Endothelial cell (in vitro differentiated cells): ENCODE measurements at regions not wholly inside any gene's neighbourhood (a gene's known extent, or its start where the extent isn't known, plus 50 kb on each side); places are given as distances from the start of the nearest gene placed in this dataset.

Experiments used
- DNase-seq: peaks from one replicate; pipeline ENCODE4 v3.0.0; 2021; ENCODE audit warnings: low spot score
- H3K27ac Mint-ChIP-seq: one replicate; pipeline ENCODE4 v1.8.0; 2021; ENCODE audit warnings: mixed read lengths, inconsistent platforms; ENCODE audit not compliant: unreplicated experiment
- H3K27me3 Mint-ChIP-seq: one replicate; pipeline ENCODE4 v1.8.0; 2021; ENCODE audit warnings: mild to moderate bottlenecking, moderate library complexity, mixed read lengths, inconsistent platforms; ENCODE audit not compliant: unreplicated experiment
- H3K36me3 Mint-ChIP-seq: one replicate; pipeline ENCODE4 v1.8.0; 2021; ENCODE audit warnings: mild to moderate bottlenecking, low read depth, mixed read lengths, inconsistent platforms; ENCODE audit not compliant: unreplicated experiment
- H3K4me1 Mint-ChIP-seq: one replicate; pipeline ENCODE4 v1.8.0; 2021; ENCODE audit warnings: mild to moderate bottlenecking, mixed read lengths, inconsistent platforms; ENCODE audit not compliant: unreplicated experiment
- H3K4me3 Mint-ChIP-seq: one replicate; pipeline ENCODE4 v1.8.0; 2021; ENCODE audit warnings: mild to moderate bottlenecking, mixed read lengths, inconsistent platforms; ENCODE audit not compliant: unreplicated experiment
- H3K9me3 Mint-ChIP-seq: one replicate; pipeline ENCODE4 v1.8.0; 2021; ENCODE audit warnings: mixed read lengths, inconsistent platforms; ENCODE audit not compliant: unreplicated experiment
- CTCF ChIP-seq: fragments of 200-600 bp; sonication (generic); IDR thresholded peaks from one replicate; pipeline ENCODE4 v1.5.0; 2021; ENCODE audit warnings: antibody characterized with exemption; ENCODE audit not compliant: unreplicated experiment

- TF ChIP-seq CTCF = no peak
- peaks cover 2% of the 10 kb centered on the region for H3K27me3 Mint-ChIP-seq
- H3K27ac Mint-ChIP-seq = no peak overlapping the region
- no peak for DNase-seq
- H3K36me3 Mint-ChIP-seq = peaks cover 5% of the 10 kb centered on the region
- H3K4me1 Mint-ChIP-seq = peaks cover 3% of the 10 kb centered on the region
- H3K9me3 Mint-ChIP-seq = peaks cover 11% of the 10 kb centered on the region
- H3K4me3 Mint-ChIP-seq = peak overlapping the region; percentile 12
These were observed 435.1 kb downstream of the PREX1 start for GRCh38 chr20:48392407-48393310.

- no peak for DNase-seq
- Mint-ChIP-seq H3K36me3 (peaks cover 5% of the 10 kb centered on the region), H3K4me3 (no peak overlapping the region), H3K4me1 (peaks cover 3% of the 10 kb centered on the region), H3K27me3 (peaks cover 3% of the 10 kb centered on the region), H3K27ac (no peak overlapping the region), H3K9me3 (peaks cover 11% of the 10 kb centered on the region)
- TF ChIP-seq CTCF = no peak
These were observed 436.8 kb downstream of the PREX1 start for GRCh38 chr20:48390981-48391380.

GRCh38 chr20:48387675-48388074 lies 440.1 kb downstream of the PREX1 start:
- H3K36me3 Mint-ChIP-seq = peaks cover 5% of the 10 kb centered on the region
- no peak for TF ChIP-seq CTCF
- H3K27me3 Mint-ChIP-seq = peaks cover 1% of the 10 kb centered on the region
- H3K9me3 Mint-ChIP-seq = peaks cover 11% of the 10 kb centered on the region
- no peak overlapping the region for H3K27ac Mint-ChIP-seq
- H3K4me3 Mint-ChIP-seq = no peak overlapping the region
- H3K4me1 Mint-ChIP-seq = no peaks in the 10 kb centered on the region
- DNase-seq = no peak

GRCh38 chr20:48385527-48385926 lies 442.3 kb downstream of the PREX1 start:
- Mint-ChIP-seq H3K4me3 (no peak overlapping the region), H3K9me3 (peaks cover 4% of the 10 kb centered on the region)

More at GRCh38 chr20:48385527-48385926, 442.3 kb downstream of the PREX1 start:
- TF ChIP-seq CTCF = no peak
- DNase-seq = no peak
- H3K27ac Mint-ChIP-seq = no peak overlapping the region
- no peaks in the 10 kb centered on the region for H3K36me3 Mint-ChIP-seq
- H3K4me1 Mint-ChIP-seq = no peaks in the 10 kb centered on the region
- H3K27me3 Mint-ChIP-seq = peaks cover 1% of the 10 kb centered on the region
